ENCODE measurements at regions not wholly inside any gene's neighbourhood (a gene's known extent, or its start where the extent isn't known, plus 50 kb on each side); places are given as distances from the start of the nearest gene placed in this dataset.

- TF ChIP-seq ZNF26 (tag by site-specific recombination; IDR thresholded peaks at IDR 0.05) (no peak), RBAK (tag by site-specific recombination; IDR thresholded peaks at IDR 0.05) (no peak)
Observed at GRCh38 chr15:77744398-77744797, 111.7 kb upstream of the LINGO1 start (continued).

GRCh38 chr15:77742570-77742969, 109.9 kb upstream of the LINGO1 start:
- Histone ChIP-seq H3K27ac (ENCODE audit: extremely low read depth, low read depth, low read length) (no peak overlapping the region), H3K4me1 (ENCODE audit: control insufficient read depth, insufficient read depth, low read length) (no peaks in the 10 kb centered on the region), H3K36me3 (ENCODE audit: control insufficient read depth in 2 of 2, insufficient read depth in 1 of 2, low read length in 2 of 2) (no peaks in the 10 kb centered on the region), H3K4me3 (ENCODE audit: low read depth, low read length) (no peak overlapping the region), H3K9me3 (ENCODE audit: control insufficient read depth, insufficient read depth, low read depth, low read length) (no peaks in the 10 kb centered on the region)
- TF ChIP-seq RBAK (tag by site-specific recombination; IDR thresholded peaks at IDR 0.05): no peak
- TF ChIP-seq ZNF596 (tag by site-specific recombination; IDR thresholded peaks at IDR 0.05): no peak
- TF ChIP-seq, protein P1, sequence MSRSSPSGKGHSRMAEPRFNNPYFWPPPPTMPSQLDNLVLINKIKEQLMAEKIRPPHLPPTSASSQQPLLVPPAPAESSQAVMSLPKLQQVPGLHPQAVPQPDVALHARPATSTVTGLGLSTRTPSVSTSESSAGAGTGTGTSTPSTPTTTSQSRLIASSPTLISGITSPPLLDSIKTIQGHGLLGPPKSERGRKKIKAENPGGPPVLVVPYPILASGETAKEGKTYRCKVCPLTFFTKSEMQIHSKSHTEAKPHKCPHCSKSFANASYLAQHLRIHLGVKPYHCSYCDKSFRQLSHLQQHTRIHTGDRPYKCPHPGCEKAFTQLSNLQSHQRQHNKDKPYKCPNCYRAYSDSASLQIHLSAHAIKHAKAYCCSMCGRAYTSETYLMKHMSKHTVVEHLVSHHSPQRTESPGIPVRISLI (tag by site-specific recombination; IDR thresholded peaks at IDR 0.05): no peak
- TF ChIP-seq ZNF610 (tag by site-specific recombination; IDR thresholded peaks at IDR 0.05; ENCODE audit: borderline replicate concordance): no peak
- TF ChIP-seq ZNF623 (tag by site-specific recombination; IDR thresholded peaks at IDR 0.05): no peak
- TF ChIP-seq, protein P2, sequence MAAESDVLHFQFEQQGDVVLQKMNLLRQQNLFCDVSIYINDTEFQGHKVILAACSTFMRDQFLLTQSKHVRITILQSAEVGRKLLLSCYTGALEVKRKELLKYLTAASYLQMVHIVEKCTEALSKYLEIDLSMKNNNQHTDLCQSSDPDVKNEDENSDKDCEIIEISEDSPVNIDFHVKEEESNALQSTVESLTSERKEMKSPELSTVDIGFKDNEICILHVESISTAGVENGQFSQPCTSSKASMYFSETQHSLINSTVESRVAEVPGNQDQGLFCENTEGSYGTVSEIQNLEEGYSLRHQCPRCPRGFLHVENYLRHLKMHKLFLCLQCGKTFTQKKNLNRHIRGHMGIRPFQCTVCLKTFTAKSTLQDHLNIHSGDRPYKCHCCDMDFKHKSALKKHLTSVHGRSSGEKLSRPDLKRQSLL (tag by site-specific recombination; IDR thresholded peaks at IDR 0.05): no peak
- TF ChIP-seq ZSCAN16 (tag by site-specific recombination; IDR thresholded peaks at IDR 0.05): no peak
- no peak for TF ChIP-seq ZNF555 (tag by site-specific recombination; conservative IDR thresholded peaks at IDR 0.05)
- no peak for TF ChIP-seq IKZF3 (tag by site-specific recombination; IDR thresholded peaks at IDR 0.05)
- TF ChIP-seq, protein P3, sequence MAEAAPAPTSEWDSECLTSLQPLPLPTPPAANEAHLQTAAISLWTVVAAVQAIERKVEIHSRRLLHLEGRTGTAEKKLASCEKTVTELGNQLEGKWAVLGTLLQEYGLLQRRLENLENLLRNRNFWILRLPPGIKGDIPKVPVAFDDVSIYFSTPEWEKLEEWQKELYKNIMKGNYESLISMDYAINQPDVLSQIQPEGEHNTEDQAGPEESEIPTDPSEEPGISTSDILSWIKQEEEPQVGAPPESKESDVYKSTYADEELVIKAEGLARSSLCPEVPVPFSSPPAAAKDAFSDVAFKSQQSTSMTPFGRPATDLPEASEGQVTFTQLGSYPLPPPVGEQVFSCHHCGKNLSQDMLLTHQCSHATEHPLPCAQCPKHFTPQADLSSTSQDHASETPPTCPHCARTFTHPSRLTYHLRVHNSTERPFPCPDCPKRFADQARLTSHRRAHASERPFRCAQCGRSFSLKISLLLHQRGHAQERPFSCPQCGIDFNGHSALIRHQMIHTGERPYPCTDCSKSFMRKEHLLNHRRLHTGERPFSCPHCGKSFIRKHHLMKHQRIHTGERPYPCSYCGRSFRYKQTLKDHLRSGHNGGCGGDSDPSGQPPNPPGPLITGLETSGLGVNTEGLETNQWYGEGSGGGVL (tag by site-specific recombination; IDR thresholded peaks at IDR 0.05): no peak
- ChIA-PET POLR2A (interaction anchor here (0.6 kb wide), 1 partner anchor 1490 kb away, joined by 3 read pairs; no protein-coding TSS in a partner anchor), CTCF (interaction anchor here (0.9 to 1.3 kb wide), 4 partner anchors 42 to 128 kb away, joined by 3 to 10 read pairs (median 4); partner anchors contain the start of gene LINGO1)

DNA sequence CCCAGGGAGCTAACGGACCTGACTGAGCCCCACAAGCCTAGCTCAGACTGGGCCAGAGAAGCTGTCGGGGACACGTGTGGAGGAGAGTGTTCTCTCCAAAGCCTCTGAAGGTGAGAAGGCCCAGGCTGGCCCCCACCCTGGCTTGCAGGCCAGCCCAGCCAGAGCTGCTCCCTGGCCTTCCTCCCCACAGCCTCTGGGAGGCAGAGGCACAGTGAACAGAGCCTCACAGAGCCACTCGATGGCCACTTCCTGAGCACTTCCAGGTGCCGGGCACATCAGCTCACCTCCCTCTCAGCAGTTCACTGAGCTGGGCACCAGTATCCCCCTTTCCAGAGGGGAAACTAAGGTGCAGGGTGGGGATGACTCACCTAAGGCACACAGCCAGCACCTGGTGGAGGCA, 109.4 kb upstream of the LINGO1 start:
- CTCF ChIA-PET: interaction anchor here (0.9 to 1.3 kb wide), 5 partner anchors 43 to 128 kb away, joined by 3 to 10 read pairs (median 4); partner anchors contain the start of gene LINGO1
- H3K9me3 ChIP-seq (ENCODE audit: control insufficient read depth, insufficient read depth, low read depth, low read length): no peaks in the 10 kb centered on the region
- POLR2A ChIA-PET: interaction anchor here (0.6 kb wide), 1 partner anchor 1489 kb away, joined by 3 read pairs; no protein-coding TSS in a partner anchor
- TF ChIP-seq ZNF266 (tag by site-specific recombination; IDR thresholded peaks at IDR 0.05; ENCODE audit: low read depth): no peak
- no peak for TF ChIP-seq IKZF3 (tag by site-specific recombination; IDR thresholded peaks at IDR 0.05)
- TF ChIP-seq, protein P4, sequence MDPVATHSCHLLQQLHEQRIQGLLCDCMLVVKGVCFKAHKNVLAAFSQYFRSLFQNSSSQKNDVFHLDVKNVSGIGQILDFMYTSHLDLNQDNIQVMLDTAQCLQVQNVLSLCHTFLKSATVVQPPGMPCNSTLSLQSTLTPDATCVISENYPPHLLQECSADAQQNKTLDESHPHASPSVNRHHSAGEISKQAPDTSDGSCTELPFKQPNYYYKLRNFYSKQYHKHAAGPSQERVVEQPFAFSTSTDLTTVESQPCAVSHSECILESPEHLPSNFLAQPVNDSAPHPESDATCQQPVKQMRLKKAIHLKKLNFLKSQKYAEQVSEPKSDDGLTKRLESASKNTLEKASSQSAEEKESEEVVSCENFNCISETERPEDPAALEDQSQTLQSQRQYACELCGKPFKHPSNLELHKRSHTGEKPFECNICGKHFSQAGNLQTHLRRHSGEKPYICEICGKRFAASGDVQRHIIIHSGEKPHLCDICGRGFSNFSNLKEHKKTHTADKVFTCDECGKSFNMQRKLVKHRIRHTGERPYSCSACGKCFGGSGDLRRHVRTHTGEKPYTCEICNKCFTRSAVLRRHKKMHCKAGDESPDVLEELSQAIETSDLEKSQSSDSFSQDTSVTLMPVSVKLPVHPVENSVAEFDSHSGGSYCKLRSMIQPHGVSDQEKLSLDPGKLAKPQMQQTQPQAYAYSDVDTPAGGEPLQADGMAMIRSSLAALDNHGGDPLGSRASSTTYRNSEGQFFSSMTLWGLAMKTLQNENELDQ (tag by site-specific recombination; IDR thresholded peaks at IDR 0.05; ENCODE audit: low read depth): no peak
- TF ChIP-seq ZNF510 (tag by site-specific recombination; IDR thresholded peaks at IDR 0.05; ENCODE audit: insufficient replicate concordance): no peak
- TF ChIP-seq ZNF114 (tag by site-specific recombination; IDR thresholded peaks at IDR 0.05): no peak
- no peak for TF ChIP-seq ZNF548 (tag by site-specific recombination; IDR thresholded peaks at IDR 0.05)
- TF ChIP-seq ZNF600 (tag by site-specific recombination; IDR thresholded peaks at IDR 0.05): no peak
- no peak for TF ChIP-seq ZNF677 (tag by site-specific recombination; IDR thresholded peaks at IDR 0.05)
- no peak for TF ChIP-seq SP3 (tag by site-specific recombination; IDR thresholded peaks at IDR 0.05)
- no peak for TF ChIP-seq GFI1B (tag by site-specific recombination; IDR thresholded peaks at IDR 0.05)
- TF ChIP-seq ZNF488 (tag by site-specific recombination; IDR thresholded peaks at IDR 0.05): no peak
- H3K36me3 ChIP-seq (ENCODE audit: control insufficient read depth in 2 of 2, insufficient read depth in 1 of 2, low read length in 2 of 2): no peaks in the 10 kb centered on the region
- H3K4me1 ChIP-seq (ENCODE audit: control insufficient read depth, insufficient read depth, low read length): no peaks in the 10 kb centered on the region
- H3K27ac ChIP-seq (ENCODE audit: extremely low read depth, low read depth, low read length): no peak overlapping the region
- no peak overlapping the region for H3K4me3 ChIP-seq (ENCODE audit: low read depth, low read length)

Data from HEK293 (cell line).